ENCODE measurements at regions not wholly inside any gene's neighbourhood (a gene's known extent, or its start where the extent isn't known, plus 50 kb on each side); places are given as distances from the start of the nearest gene placed in this dataset.

DNA sequence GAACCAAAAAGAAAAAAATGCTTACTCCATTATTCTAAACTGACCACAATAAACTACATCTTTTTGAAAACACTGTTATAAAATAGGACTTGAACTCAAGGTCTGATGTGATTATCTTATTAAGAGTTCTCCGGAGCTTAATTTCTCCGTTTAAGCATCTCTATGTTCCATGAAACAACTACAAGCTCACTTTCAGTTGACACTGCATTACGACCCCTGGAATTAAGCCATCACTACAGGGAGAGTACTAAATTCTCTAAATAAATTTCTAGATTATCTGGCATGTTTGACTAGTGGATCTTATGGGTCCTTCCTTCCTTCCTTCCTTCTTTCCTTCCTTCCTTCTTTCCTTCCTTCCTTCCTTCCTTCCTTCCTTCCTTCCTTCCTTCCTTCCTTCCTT is 249.0 kb downstream of the IKZF2 start:
- TF ChIP-seq, protein P1, sequence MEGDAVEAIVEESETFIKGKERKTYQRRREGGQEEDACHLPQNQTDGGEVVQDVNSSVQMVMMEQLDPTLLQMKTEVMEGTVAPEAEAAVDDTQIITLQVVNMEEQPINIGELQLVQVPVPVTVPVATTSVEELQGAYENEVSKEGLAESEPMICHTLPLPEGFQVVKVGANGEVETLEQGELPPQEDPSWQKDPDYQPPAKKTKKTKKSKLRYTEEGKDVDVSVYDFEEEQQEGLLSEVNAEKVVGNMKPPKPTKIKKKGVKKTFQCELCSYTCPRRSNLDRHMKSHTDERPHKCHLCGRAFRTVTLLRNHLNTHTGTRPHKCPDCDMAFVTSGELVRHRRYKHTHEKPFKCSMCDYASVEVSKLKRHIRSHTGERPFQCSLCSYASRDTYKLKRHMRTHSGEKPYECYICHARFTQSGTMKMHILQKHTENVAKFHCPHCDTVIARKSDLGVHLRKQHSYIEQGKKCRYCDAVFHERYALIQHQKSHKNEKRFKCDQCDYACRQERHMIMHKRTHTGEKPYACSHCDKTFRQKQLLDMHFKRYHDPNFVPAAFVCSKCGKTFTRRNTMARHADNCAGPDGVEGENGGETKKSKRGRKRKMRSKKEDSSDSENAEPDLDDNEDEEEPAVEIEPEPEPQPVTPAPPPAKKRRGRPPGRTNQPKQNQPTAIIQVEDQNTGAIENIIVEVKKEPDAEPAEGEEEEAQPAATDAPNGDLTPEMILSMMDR (tag by site-specific recombination; IDR thresholded peaks at IDR 0.05): no peak
- TF ChIP-seq ZNF184 (tag by site-specific recombination; IDR thresholded peaks at IDR 0.05): no peak
- TF ChIP-seq BCL11B (tag by site-specific recombination; IDR thresholded peaks at IDR 0.05; ENCODE audit: low read depth): no peak
- no peak for TF ChIP-seq ZNF558 (tag by site-specific recombination; IDR thresholded peaks at IDR 0.05)
- TF ChIP-seq ZNF707 (tag by site-specific recombination; IDR thresholded peaks at IDR 0.05): no peak
- no peak for TF ChIP-seq ZNF146 (tag by site-specific recombination; IDR thresholded peaks at IDR 0.05)
- TF ChIP-seq ZNF521 (tag by site-specific recombination; IDR thresholded peaks at IDR 0.05): no peak
- no peak for TF ChIP-seq ZNF658 (tag by site-specific recombination; IDR thresholded peaks at IDR 0.05)

All from HEK293 (cell line).